SJCRH30 (cell line): ENCODE measurements at regions not wholly inside any gene's neighbourhood (a gene's known extent, or its start where the extent isn't known, plus 50 kb on each side); places are given as distances from the start of the nearest gene placed in this dataset.

Experiments
- DNase-seq, 2 experiments: peaks; one replicate each; pipeline ENCODE4 v3.0.0-alpha.2; 2015 to 2020
- H3K27ac ChIP-seq: fragments of 250-450 bp; sonication (Bioruptor Pico); 2 replicates; pipeline ENCODE4 v1.5.1; 2020; ENCODE audit warnings: mild to moderate bottlenecking, moderate library complexity
- H3K27me3 ChIP-seq: fragments of 250-450 bp; sonication (Bioruptor Pico); 2 replicates; pipeline ENCODE4 v1.5.1; 2020; ENCODE audit warnings: mild to moderate bottlenecking, moderate library complexity
- H3K36me3 ChIP-seq: fragments of 250-450 bp; sonication (Bioruptor Pico); 2 replicates; pipeline ENCODE4 v1.5.1; 2020; ENCODE audit warnings: mild to moderate bottlenecking, moderate library complexity
- H3K4me1 ChIP-seq: fragments of 250-450 bp; sonication (Bioruptor Pico); 2 replicates; pipeline ENCODE4 v1.5.1; 2020; ENCODE audit warnings: mild to moderate bottlenecking, moderate library complexity
- H3K4me3 ChIP-seq: fragments of 250-450 bp; sonication (Bioruptor Pico); 2 replicates; pipeline ENCODE4 v1.5.1; 2020; ENCODE audit warnings: mild to moderate bottlenecking, moderate library complexity
- H3K9me3 ChIP-seq: fragments of 250-450 bp; sonication (Bioruptor Pico); replicated peaks from 2 replicates; pipeline ENCODE4 v1.5.1; 2020; ENCODE audit warnings: mild to moderate bottlenecking, moderate library complexity

GRCh38 chr11:129281471-129282415 is 89.6 kb upstream of the ARHGAP32 start:
- no peak overlapping the region for H3K27ac ChIP-seq
- H3K27me3 ChIP-seq = no peaks in the 10 kb centered on the region
- no peaks in the 10 kb centered on the region for H3K9me3 ChIP-seq
- H3K4me1 ChIP-seq = peaks cover 7% of the 10 kb centered on the region; the same call in 1 of the 2 replicates
- no peak overlapping the region for H3K4me3 ChIP-seq
- no peaks in the 10 kb centered on the region for H3K36me3 ChIP-seq
- DNase-seq = no peak

- Histone ChIP-seq H3K9me3 (no peaks in the 10 kb centered on the region), H3K36me3 (no peaks in the 10 kb centered on the region), H3K4me1 (peaks cover 7% of the 10 kb centered on the region; the same call in 1 of the 2 replicates), H3K27ac (no peak overlapping the region), H3K4me3 (peak overlapping the region; percentile 74), H3K27me3 (no peaks in the 10 kb centered on the region)
- DNase-seq = no peak
Observed at GRCh38 chr11:129280027-129280811, 88.1 kb upstream of the ARHGAP32 start.

GRCh38 chr11:129279326-129280026 is 87.4 kb upstream of the ARHGAP32 start:
- H3K27me3 ChIP-seq = no peaks in the 10 kb centered on the region
- DNase-seq = peak; percentile 62 to 71
- H3K36me3 ChIP-seq = no peaks in the 10 kb centered on the region
- peak overlapping the region; percentile 74 for H3K4me3 ChIP-seq
- H3K27ac ChIP-seq = no peak overlapping the region
- H3K4me1 ChIP-seq = peaks cover 7% of the 10 kb centered on the region; the same call in 1 of the 2 replicates
- no peaks in the 10 kb centered on the region for H3K9me3 ChIP-seq

GRCh38 chr11:129278586-129279319 is 86.6 kb upstream of the ARHGAP32 start:
- Histone ChIP-seq H3K4me1 (peaks cover 7% of the 10 kb centered on the region; the same call in 1 of the 2 replicates), H3K9me3 (no peaks in the 10 kb centered on the region), H3K4me3 (peak overlapping the region; percentile 74), H3K27me3 (no peaks in the 10 kb centered on the region), H3K27ac (no peak overlapping the region), H3K36me3 (no peaks in the 10 kb centered on the region)
- DNase-seq = peak in 1 of 2 experiments; percentile 27

- Histone ChIP-seq H3K4me3 (no peak overlapping the region), H3K27ac (no peak overlapping the region), H3K9me3 (no peaks in the 10 kb centered on the region), H3K27me3 (no peaks in the 10 kb centered on the region), H3K4me1 (peaks cover 7% of the 10 kb centered on the region; the same call in 1 of the 2 replicates), H3K36me3 (no peaks in the 10 kb centered on the region)
- DNase-seq = peak in 1 of 2 experiments; percentile 3
Observed at GRCh38 chr11:129277198-129277843, 85.2 kb upstream of the ARHGAP32 start.

- Histone ChIP-seq H3K36me3 (no peaks in the 10 kb centered on the region), H3K4me1 (peaks cover 7% of the 10 kb centered on the region; the same call in 1 of the 2 replicates), H3K27me3 (no peaks in the 10 kb centered on the region), H3K4me3 (no peak overlapping the region), H3K9me3 (no peaks in the 10 kb centered on the region), H3K27ac (no peak overlapping the region)
- no peak for DNase-seq
Observed at GRCh38 chr11:129275828-129276227, 83.7 kb upstream of the ARHGAP32 start.

GRCh38 chr11:129273944-129274711 is 82.0 kb upstream of the ARHGAP32 start:
- Histone ChIP-seq H3K36me3 (no peaks in the 10 kb centered on the region), H3K27ac (no peak overlapping the region), H3K27me3 (no peaks in the 10 kb centered on the region), H3K4me3 (no peak overlapping the region), H3K4me1 (peaks cover 4% of the 10 kb centered on the region; the same call in 1 of the 2 replicates), H3K9me3 (no peaks in the 10 kb centered on the region)
- DNase-seq = no peak

- no peak overlapping the region for H3K27ac ChIP-seq
- peaks cover 4% of the 10 kb centered on the region; the same call in 1 of the 2 replicates for H3K4me1 ChIP-seq
- H3K4me3 ChIP-seq = no peak overlapping the region
- H3K9me3 ChIP-seq = no peaks in the 10 kb centered on the region
- no peak for DNase-seq
- H3K27me3 ChIP-seq = no peaks in the 10 kb centered on the region
- no peaks in the 10 kb centered on the region for H3K36me3 ChIP-seq
Observed at GRCh38 chr11:129273322-129273721, 81.2 kb upstream of the ARHGAP32 start.

GRCh38 chr11:129271030-129271429 is 78.9 kb upstream of the ARHGAP32 start:
- Histone ChIP-seq H3K9me3 (no peaks in the 10 kb centered on the region), H3K4me1 (peaks cover 11% of the 10 kb centered on the region), H3K27me3 (no peaks in the 10 kb centered on the region), H3K4me3 (no peak overlapping the region), H3K36me3 (no peaks in the 10 kb centered on the region), H3K27ac (no peak overlapping the region)
- DNase-seq = no peak

- Histone ChIP-seq H3K27me3 (no peaks in the 10 kb centered on the region), H3K4me1 (peaks cover 11% of the 10 kb centered on the region), H3K9me3 (no peaks in the 10 kb centered on the region), H3K36me3 (no peaks in the 10 kb centered on the region), H3K4me3 (no peak overlapping the region), H3K27ac (no peak overlapping the region)
- no peak for DNase-seq
Observed at GRCh38 chr11:129270446-129270845, 78.3 kb upstream of the ARHGAP32 start.

GRCh38 chr11:129268371-129268770 is 76.2 kb upstream of the ARHGAP32 start:
- H3K9me3 ChIP-seq = no peaks in the 10 kb centered on the region
- H3K4me1 ChIP-seq = peaks cover 11% of the 10 kb centered on the region
- H3K27me3 ChIP-seq = no peaks in the 10 kb centered on the region
- H3K27ac ChIP-seq = peak overlapping the region; percentile 56
- DNase-seq = peak; percentile 35 to 66
- H3K36me3 ChIP-seq = no peaks in the 10 kb centered on the region
- peak overlapping the region; percentile 23 for H3K4me3 ChIP-seq

- H3K9me3 ChIP-seq = no peaks in the 10 kb centered on the region
- peak overlapping the region; percentile 56 for H3K27ac ChIP-seq
- H3K27me3 ChIP-seq = no peaks in the 10 kb centered on the region
- H3K36me3 ChIP-seq = no peaks in the 10 kb centered on the region
- H3K4me1 ChIP-seq = peaks cover 11% of the 10 kb centered on the region
- peak; percentile 67 to 78 for DNase-seq
- H3K4me3 ChIP-seq = peak overlapping the region; percentile 23
Observed at GRCh38 chr11:129267716-129268115, 75.6 kb upstream of the ARHGAP32 start.

GRCh38 chr11:129266536-129266935 is 74.4 kb upstream of the ARHGAP32 start:
- DNase-seq = no peak
- H3K4me3 ChIP-seq = no peak overlapping the region
- peaks cover 11% of the 10 kb centered on the region for H3K4me1 ChIP-seq
- no peaks in the 10 kb centered on the region for H3K36me3 ChIP-seq
- H3K27ac ChIP-seq = no peak overlapping the region
- no peaks in the 10 kb centered on the region for H3K27me3 ChIP-seq
- no peaks in the 10 kb centered on the region for H3K9me3 ChIP-seq
